Breast epithelium (tissue), 4 donors: ENCODE measurements at regions not wholly inside any gene's neighbourhood (a gene's known extent, or its start where the extent isn't known, plus 50 kb on each side); places are given as distances from the start of the nearest gene placed in this dataset.

ENCODE experiments used
- DNase-seq, 2 donors: peaks; one replicate each; pipeline ENCODE4 v3.0.0-alpha.2; 2019; ENCODE audit warnings: low spot score in 2 of 2
- H3K27ac ChIP-seq, 2 donors: fragments of 200-600 bp; sonication (generic) in 1 of 2; one replicate each; pipeline ENCODE4 v1.5.1; 2016 to 2019; ENCODE audit warnings: mild to moderate bottlenecking in 1 of 2
- H3K27me3 ChIP-seq, 2 donors: fragments of 200-600 bp; sonication (generic) in 1 of 2; one replicate each; pipeline versions ENCODE4 v1.5.1 to v1.6.0; 2017 to 2019; ENCODE audit warnings: control low read depth in 1 of 2, mild to moderate bottlenecking in 1 of 2
- H3K36me3 ChIP-seq: fragments of 200-600 bp; one replicate; pipeline ENCODE4 v1.5.1; 2019
- H3K4me1 ChIP-seq, 2 donors: fragments of 200-600 bp; sonication (generic); one replicate each; pipeline ENCODE4 v1.5.1; 2016 to 2019; ENCODE audit warnings: control low read depth in 1 of 2
- H3K4me3 ChIP-seq, 3 donors: fragments of 200-600 bp; sonication (generic); 1 replicate in 2 of 3; 2 replicates in 1 of 3; pipeline ENCODE4 v1.5.1; 2016 to 2019; ENCODE audit warnings: mild to moderate bottlenecking in 3 of 3, moderate library complexity in 2 of 3
- H3K9me3 ChIP-seq, 2 donors: fragments of 200-600 bp; sonication (generic) in 1 of 2; one replicate each; pipeline ENCODE4 v1.5.1; 2016 to 2019; ENCODE audit warnings: control low read depth in 1 of 2
- POLR2A ChIP-seq: fragments of 450-650 bp; IDR thresholded peaks from one replicate; pipeline ENCODE4 v1.6.1; 2016; ENCODE audit warnings: antibody characterized with exemption, mild to moderate bottlenecking, moderate library complexity
- POLR2AphosphoS5 ChIP-seq, 3 donors: sonication (generic); formaldehyde crosslinking; IDR thresholded peaks; one replicate each; pipeline ENCODE4 v1.6.1; 2017; ENCODE audit warnings: antibody characterized with exemption in 3 of 3
- intact Hi-C: fragments of 100-400 bp; cut with DNase I; formaldehyde crosslinking; loops from one replicate; pipeline ENCODE4 v1.15.1; 2023; ENCODE audit warnings: low total_unique reads
- TF ChIP-seq, protein P1 (sequence below), 3 donors: fragments of 450-650 bp; IDR thresholded peaks; one replicate each; pipeline ENCODE4 v1.5.1; 2016 to 2017; ENCODE audit warnings: antibody characterized with exemption in 3 of 3, mild to moderate bottlenecking in 3 of 3, moderate library complexity in 3 of 3

DNA sequence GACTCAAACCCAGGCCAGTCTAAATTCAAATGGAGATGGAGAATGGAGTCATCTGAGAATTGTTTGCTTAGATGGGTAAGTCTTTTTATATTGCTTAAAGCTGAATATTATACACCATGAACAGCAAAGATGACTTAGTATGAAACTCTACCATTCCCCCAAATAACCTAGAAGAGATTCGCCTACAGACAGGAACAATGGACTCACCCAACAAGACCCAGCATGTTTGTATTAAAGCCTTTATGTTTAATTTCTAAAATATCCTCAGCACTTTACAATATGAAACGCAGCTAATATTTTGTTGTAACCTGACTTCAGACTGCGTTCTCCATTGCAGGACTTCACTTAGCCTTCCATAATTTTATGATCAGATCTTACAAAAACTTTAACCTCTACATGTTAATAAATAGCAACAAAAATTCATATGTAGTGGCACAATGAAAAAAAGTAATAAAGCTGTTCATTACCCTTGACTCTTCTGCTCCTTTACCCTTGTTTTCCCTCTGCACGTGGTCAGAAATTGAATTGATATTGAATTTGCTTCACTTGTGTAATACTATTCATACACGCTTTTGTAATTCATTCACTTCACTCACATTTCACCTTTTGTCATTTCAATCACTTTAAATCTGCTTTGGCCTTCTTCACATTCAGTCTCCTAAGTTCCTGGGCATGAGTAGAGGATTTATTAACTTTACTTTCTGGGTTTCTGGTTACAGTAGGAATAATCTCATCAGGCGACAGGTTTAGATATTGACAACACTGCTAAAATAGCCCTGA lies 177.3 kb upstream of the PTBP2 start:
- H3K36me3 ChIP-seq, result no peaks in the 10 kb centered on the region
- peaks cover 0 to 1% of the 10 kb centered on the region in 2 donors for H3K4me1 ChIP-seq
- TF ChIP-seq POLR2A (no peak), POLR2AphosphoS5 (IDR thresholded peaks at IDR 0.05) (no peak)
- TF ChIP-seq, protein P1, sequence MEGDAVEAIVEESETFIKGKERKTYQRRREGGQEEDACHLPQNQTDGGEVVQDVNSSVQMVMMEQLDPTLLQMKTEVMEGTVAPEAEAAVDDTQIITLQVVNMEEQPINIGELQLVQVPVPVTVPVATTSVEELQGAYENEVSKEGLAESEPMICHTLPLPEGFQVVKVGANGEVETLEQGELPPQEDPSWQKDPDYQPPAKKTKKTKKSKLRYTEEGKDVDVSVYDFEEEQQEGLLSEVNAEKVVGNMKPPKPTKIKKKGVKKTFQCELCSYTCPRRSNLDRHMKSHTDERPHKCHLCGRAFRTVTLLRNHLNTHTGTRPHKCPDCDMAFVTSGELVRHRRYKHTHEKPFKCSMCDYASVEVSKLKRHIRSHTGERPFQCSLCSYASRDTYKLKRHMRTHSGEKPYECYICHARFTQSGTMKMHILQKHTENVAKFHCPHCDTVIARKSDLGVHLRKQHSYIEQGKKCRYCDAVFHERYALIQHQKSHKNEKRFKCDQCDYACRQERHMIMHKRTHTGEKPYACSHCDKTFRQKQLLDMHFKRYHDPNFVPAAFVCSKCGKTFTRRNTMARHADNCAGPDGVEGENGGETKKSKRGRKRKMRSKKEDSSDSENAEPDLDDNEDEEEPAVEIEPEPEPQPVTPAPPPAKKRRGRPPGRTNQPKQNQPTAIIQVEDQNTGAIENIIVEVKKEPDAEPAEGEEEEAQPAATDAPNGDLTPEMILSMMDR (IDR thresholded peaks at IDR 0.05), result no peak
- no peak overlapping the region for H3K27ac ChIP-seq
- no peaks in the 10 kb centered on the region for H3K9me3 ChIP-seq
- DNase-seq, result no peak
- H3K4me3 ChIP-seq, result no peak overlapping the region
- H3K27me3 ChIP-seq, result no peaks in the 10 kb centered on the region
- intact Hi-C loops, result no loop called here

DNA sequence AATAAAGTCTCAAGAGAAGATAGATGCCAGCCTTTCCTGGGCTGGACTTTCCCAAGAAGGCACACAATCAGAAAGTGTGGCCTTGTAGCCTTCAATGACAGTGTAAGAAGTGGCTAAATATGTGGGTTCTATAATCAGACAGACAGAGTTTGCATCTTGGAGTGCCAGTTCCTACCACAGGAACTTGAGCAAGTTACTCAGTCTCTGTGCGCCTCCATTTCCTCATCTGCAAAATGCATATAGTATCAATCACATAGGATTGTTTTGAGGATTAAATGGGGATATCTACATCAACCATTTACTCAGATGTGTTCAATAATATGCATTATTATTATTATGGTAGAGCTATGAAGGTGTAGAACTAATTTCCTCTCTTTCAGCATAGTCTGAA lies 176.8 kb upstream of the PTBP2 start:
- Histone ChIP-seq H3K4me1 (no peaks in the 10 kb centered on the region), H3K27ac (no peak overlapping the region), H3K4me3 (no peak overlapping the region), H3K27me3 (no peaks in the 10 kb centered on the region), H3K36me3 (no peaks in the 10 kb centered on the region), H3K9me3 (no peaks in the 10 kb centered on the region)
- intact Hi-C loops, result no loop called here
- DNase-seq, result no peak
- no peak for TF ChIP-seq POLR2A
- TF ChIP-seq, protein P1 (IDR thresholded peaks at IDR 0.05), result no peak
- no peak for TF ChIP-seq POLR2AphosphoS5 (IDR thresholded peaks at IDR 0.05)

DNA sequence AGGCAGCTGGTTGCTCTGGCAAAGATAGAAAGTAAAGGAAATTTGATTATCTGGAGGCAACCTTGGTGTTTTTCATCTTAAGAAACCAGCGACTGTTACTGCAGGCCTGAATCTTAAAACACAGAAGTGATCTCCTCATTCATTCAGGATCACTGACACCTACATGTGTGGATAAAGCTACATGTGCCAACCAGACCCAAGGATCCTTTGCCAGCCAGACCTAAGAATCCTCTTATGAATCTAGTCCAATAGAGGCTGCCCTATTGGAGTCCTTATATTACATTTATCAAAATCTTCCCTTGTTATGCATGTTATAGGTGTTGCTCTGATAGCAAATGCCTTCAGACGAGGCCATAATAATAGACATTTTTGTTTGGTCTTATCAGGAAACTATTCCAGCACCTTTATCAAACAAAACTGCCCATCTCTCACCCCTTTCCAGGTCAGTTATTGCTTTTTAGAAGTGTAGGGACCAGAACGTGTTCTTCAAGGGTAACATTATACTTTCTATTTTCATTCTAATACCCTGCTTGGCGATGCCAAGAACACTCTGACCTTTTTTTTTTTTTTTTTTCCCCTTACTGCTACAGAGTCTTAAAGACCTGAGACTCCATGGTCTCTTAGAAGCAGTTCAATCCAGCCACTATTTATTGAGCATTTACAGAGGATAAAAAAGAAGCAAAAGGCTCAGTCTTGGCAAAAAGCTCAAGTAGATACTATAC lies 175.5 kb upstream of the PTBP2 start:
- no peaks in the 10 kb centered on the region for H3K27me3 ChIP-seq
- H3K4me3 ChIP-seq, result no peak overlapping the region
- H3K27ac ChIP-seq, result no peak overlapping the region
- no peak for TF ChIP-seq POLR2A
- TF ChIP-seq POLR2AphosphoS5 (IDR thresholded peaks at IDR 0.05), result no peak
- no peak for DNase-seq
- no peaks in the 10 kb centered on the region for H3K4me1 ChIP-seq
- intact Hi-C loops, result loop anchor here (2.0 kb wide), 1 partner anchor 35 kb away; no protein-coding TSS in a partner anchor
- H3K36me3 ChIP-seq, result no peaks in the 10 kb centered on the region
- no peaks in the 10 kb centered on the region for H3K9me3 ChIP-seq

DNA sequence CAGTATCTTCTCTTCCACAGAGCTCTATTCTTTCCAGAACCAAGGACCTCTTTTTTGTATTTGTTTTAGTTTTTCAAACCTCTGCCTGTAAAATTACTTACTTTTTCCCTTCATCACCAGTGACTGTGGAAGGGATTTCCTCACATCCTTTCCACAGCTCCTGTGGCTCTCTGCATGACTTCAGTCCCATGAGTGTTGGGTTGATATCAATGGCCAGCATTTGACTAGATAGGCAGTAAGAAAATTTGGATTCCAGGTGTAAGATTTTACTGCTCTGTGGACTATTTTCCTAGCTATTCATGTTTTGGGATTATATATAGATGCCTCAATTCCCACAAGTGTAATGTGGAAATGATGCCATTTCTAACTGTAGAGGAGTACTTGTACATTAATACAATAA lies 171.5 kb upstream of the PTBP2 start:
- Histone ChIP-seq H3K27me3 (no peaks in the 10 kb centered on the region), H3K4me1 (no peaks in the 10 kb centered on the region), H3K36me3 (no peaks in the 10 kb centered on the region), H3K27ac (no peak overlapping the region), H3K4me3 (no peak overlapping the region), H3K9me3 (no peaks in the 10 kb centered on the region)
- intact Hi-C loops, result no loop called here
- DNase-seq, result no peak
- no peak for TF ChIP-seq POLR2AphosphoS5 (IDR thresholded peaks at IDR 0.05)
- no peak for TF ChIP-seq POLR2A
- TF ChIP-seq, protein P1 (IDR thresholded peaks at IDR 0.05), result no peak

DNA sequence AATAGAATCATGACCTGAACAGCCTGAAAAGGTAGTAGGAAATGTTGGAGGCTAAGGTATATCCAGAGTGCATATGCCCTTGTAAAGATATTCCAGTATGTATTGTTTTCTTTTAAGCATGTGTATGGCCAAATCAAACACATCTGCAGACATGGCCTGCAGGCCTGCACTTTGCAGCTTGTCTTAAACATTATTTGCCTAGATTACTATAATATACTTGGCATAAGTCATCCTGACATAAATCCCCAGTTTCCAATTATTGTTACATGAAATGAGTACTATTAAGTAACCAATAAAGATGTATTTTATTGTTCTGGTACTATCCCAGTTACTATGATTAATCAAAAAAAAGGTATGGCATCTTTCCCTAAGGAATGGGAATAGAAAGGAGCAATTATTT lies 169.1 kb upstream of the PTBP2 start:
- H3K4me1 ChIP-seq, result no peaks in the 10 kb centered on the region
- H3K4me3 ChIP-seq, result no peak overlapping the region
- TF ChIP-seq POLR2AphosphoS5 (IDR thresholded peaks at IDR 0.05) (no peak), POLR2A (no peak)
- TF ChIP-seq, protein P1 (IDR thresholded peaks at IDR 0.05), result no peak
- H3K9me3 ChIP-seq, result no peaks in the 10 kb centered on the region
- intact Hi-C loops, result no loop called here
- no peak for DNase-seq
- no peak overlapping the region for H3K27ac ChIP-seq
- H3K27me3 ChIP-seq, result no peaks in the 10 kb centered on the region
- H3K36me3 ChIP-seq, result no peaks in the 10 kb centered on the region
